Spinal cord (tissue), 9 donors: ENCODE measurements at regions not wholly inside any gene's neighbourhood (a gene's known extent, or its start where the extent isn't known, plus 50 kb on each side); places are given as distances from the start of the nearest gene placed in this dataset.

ENCODE experiments used
- DNase-seq, 6 donors: peaks; one replicate each; pipeline versions ENCODE4 v3.0.0 to v3.0.0-alpha.2; 2013 to 2015; ENCODE audit warnings: low spot score in 6 of 6, low read depth in 4 of 6
- H3K27ac ChIP-seq: one replicate; pipeline ENCODE4 v1.5.1; 2013; ENCODE audit warnings: low read depth, low read length, control low read depth
- H3K27me3 ChIP-seq: one replicate; pipeline ENCODE4 v1.6.1; 2013; ENCODE audit warnings: low read length; ENCODE audit not compliant: control insufficient read depth, insufficient read depth
- H3K36me3 ChIP-seq: one replicate; pipeline ENCODE4 v1.6.1; 2013; ENCODE audit warnings: low read length; ENCODE audit not compliant: control insufficient read depth, insufficient read depth
- H3K4me1 ChIP-seq: one replicate; pipeline ENCODE4 v1.6.1; 2013; ENCODE audit warnings: low read length; ENCODE audit not compliant: control insufficient read depth, insufficient read depth
- H3K4me3 ChIP-seq: one replicate; pipeline ENCODE4 v1.5.1; 2013; ENCODE audit warnings: low read depth, low read length, control low read depth
- H3K9me3 ChIP-seq: one replicate; pipeline ENCODE4 v1.6.1; 2013; ENCODE audit warnings: low read length; ENCODE audit not compliant: control insufficient read depth, insufficient read depth
- WGBS: methylation state at CpG from one replicate; pipeline ENCODE4 v1.1.5; 2013; ENCODE audit warnings: missing lambda C conversion rate; ENCODE audit not compliant: insufficient coverage; 5-methylcytosine and 5-hydroxymethylcytosine counted together
- donor health status: healthy.

DNA sequence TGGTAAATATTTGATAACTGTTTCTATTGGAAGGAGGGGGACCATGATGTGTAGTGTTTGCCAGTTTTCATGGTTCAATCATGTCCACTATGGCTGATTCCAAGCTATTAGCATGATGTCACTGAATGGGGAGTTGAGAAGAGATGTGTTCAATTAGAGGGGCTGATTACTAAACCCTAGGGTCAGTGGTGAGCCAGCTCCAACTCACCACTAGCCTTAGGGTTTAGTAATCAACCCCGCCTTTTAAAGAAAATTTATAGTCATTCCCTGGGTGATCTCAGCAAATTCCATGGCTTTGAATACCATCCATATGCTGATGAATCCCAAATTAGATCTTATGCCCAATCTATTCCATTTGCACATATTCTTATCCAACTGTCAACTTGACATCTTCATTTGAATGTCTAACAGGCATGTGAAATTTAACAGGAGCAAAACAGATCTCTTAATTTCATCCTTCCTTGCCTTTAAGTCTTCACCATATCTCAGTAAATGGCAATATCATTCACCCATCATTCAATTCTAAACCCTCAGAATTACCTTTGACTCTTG lies 98.8 kb downstream of the GCNT1 start:
- WGBS = 75% methylated on average over 1 of the region's 1 CpG
- DNase-seq = peak in 1 of 6 donors; percentile 62
- H3K9me3 ChIP-seq = no peaks in the 10 kb centered on the region

DNA sequence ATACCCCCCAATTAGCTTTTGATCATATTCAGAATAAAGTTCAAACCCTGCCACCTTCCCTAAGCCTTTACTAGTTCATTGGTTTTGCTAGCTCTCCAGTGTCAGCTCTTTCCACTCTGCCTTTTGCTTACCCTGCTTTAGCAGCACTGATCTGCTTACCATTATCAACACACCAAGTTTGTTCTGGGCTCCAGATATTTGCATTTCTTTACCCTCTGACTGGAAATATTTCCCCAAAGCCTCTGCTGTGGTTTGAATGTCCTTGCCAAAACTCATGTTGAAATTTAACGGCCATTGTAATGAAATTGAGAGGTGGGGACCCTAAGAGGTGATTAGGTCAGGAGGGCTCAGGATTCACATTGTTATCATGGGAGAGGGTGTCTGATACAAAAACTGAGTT lies 99.5 kb downstream of the GCNT1 start:
- 100% methylated on average over 1 of the region's 1 CpG for WGBS
- Histone ChIP-seq H3K27ac (no peak overlapping the region), H3K36me3 (no peaks in the 10 kb centered on the region)

More for the DNA sequence above, 98.8 kb downstream of the GCNT1 start:
- H3K36me3 ChIP-seq = no peaks in the 10 kb centered on the region
- no peak overlapping the region for H3K4me3 ChIP-seq
- H3K27ac ChIP-seq = no peak overlapping the region
- peaks cover 3% of the 10 kb centered on the region for H3K4me1 ChIP-seq
- no peaks in the 10 kb centered on the region for H3K27me3 ChIP-seq

GRCh38 chr9:76559286-76559685 lies 100.3 kb downstream of the GCNT1 start:
- no peaks in the 10 kb centered on the region for H3K36me3 ChIP-seq
- no peak overlapping the region for H3K27ac ChIP-seq
- DNase-seq = peak in 1 of 6 donors; percentile 22
- H3K27me3 ChIP-seq = no peaks in the 10 kb centered on the region
- peaks cover 7% of the 10 kb centered on the region for H3K4me1 ChIP-seq
- no peaks in the 10 kb centered on the region for H3K9me3 ChIP-seq
- no peak overlapping the region for H3K4me3 ChIP-seq

More for the DNA sequence above, 99.5 kb downstream of the GCNT1 start:
- no peak for DNase-seq
- no peaks in the 10 kb centered on the region for H3K27me3 ChIP-seq
- peaks cover 7% of the 10 kb centered on the region for H3K4me1 ChIP-seq
- no peaks in the 10 kb centered on the region for H3K9me3 ChIP-seq
- no peak overlapping the region for H3K4me3 ChIP-seq

GRCh38 chr9:76560481-76560922 lies 101.5 kb downstream of the GCNT1 start:
- peak in 1 of 6 donors; percentile 51 for DNase-seq
- no peaks in the 10 kb centered on the region for H3K36me3 ChIP-seq
- 66% methylated on average over 4 of the region's 4 CpGs for WGBS

DNA sequence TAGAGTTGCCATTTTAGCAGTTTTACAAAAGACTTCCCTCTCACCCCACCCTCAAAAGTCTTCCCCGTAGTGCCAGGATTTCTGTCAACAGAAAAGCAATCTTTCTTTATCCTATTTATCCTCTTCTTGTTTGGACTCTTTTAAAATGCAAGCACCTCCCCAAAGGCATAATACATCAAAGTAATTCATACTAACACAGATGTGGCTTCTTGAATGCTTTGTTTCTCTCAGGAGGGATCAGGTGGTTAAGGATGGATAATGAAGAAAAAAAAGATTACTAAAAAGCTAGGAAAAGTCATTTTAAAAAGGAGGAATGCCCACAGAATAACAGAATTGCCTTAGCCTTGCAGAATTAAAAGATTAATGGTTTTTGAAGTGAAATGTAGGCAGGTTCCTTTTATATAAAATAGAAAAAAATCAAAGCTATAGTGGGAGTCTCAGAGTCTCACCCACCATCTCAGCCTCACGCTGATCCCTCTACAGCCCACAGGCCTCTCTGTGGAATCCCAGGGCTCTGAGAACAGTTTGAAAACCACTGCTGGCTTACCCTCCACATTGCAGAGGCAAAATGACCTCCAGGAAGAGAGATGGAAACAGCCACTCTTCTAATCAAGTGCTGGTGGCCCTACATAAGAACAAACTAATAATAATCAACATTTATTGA lies 102.2 kb downstream of the GCNT1 start:
- DNase-seq = peak in 1 of 6 donors; percentile 63
- Histone ChIP-seq H3K9me3 (no peaks in the 10 kb centered on the region), H3K4me3 (no peak overlapping the region), H3K36me3 (no peaks in the 10 kb centered on the region), H3K27me3 (no peaks in the 10 kb centered on the region), H3K4me1 (peaks cover 7% of the 10 kb centered on the region), H3K27ac (peak overlapping the region; percentile 90)
- WGBS = 50% methylated on average over 2 of the region's 2 CpGs

More at GRCh38 chr9:76560481-76560922, 101.5 kb downstream of the GCNT1 start:
- H3K27ac ChIP-seq = peak overlapping the region; percentile 90
- no peaks in the 10 kb centered on the region for H3K27me3 ChIP-seq
- H3K4me3 ChIP-seq = no peak overlapping the region
- H3K4me1 ChIP-seq = peaks cover 7% of the 10 kb centered on the region
- H3K9me3 ChIP-seq = no peaks in the 10 kb centered on the region
